ENCODE measurements at regions not wholly inside any gene's neighbourhood (a gene's known extent, or its start where the extent isn't known, plus 50 kb on each side); places are given as distances from the start of the nearest gene placed in this dataset.

GRCh38 chr20:36084897-36085613, 69.5 kb upstream of the EPB41L1 start:
- TF ChIP-seq ASH2L (IDR thresholded peaks at IDR 0.05; ENCODE audit: low read length) (no peak), FOSL1 (IDR thresholded peaks at IDR 0.05; ENCODE audit: insufficient read depth, low read depth, low read length) (no peak), CEBPB (IDR thresholded peaks at IDR 0.05; ENCODE audit: low read depth, low read length) (no peak), EZH2 (IDR thresholded peaks at IDR 0.05; ENCODE audit: low read depth, low read length, severe bottlenecking) (no peak), YY1 (IDR thresholded peaks at IDR 0.05; ENCODE audit: low read depth, low read length) (no peak), JUND (IDR thresholded peaks at IDR 0.05; ENCODE audit: low read length) (no peak)
- TF ChIP-seq, protein P1, sequence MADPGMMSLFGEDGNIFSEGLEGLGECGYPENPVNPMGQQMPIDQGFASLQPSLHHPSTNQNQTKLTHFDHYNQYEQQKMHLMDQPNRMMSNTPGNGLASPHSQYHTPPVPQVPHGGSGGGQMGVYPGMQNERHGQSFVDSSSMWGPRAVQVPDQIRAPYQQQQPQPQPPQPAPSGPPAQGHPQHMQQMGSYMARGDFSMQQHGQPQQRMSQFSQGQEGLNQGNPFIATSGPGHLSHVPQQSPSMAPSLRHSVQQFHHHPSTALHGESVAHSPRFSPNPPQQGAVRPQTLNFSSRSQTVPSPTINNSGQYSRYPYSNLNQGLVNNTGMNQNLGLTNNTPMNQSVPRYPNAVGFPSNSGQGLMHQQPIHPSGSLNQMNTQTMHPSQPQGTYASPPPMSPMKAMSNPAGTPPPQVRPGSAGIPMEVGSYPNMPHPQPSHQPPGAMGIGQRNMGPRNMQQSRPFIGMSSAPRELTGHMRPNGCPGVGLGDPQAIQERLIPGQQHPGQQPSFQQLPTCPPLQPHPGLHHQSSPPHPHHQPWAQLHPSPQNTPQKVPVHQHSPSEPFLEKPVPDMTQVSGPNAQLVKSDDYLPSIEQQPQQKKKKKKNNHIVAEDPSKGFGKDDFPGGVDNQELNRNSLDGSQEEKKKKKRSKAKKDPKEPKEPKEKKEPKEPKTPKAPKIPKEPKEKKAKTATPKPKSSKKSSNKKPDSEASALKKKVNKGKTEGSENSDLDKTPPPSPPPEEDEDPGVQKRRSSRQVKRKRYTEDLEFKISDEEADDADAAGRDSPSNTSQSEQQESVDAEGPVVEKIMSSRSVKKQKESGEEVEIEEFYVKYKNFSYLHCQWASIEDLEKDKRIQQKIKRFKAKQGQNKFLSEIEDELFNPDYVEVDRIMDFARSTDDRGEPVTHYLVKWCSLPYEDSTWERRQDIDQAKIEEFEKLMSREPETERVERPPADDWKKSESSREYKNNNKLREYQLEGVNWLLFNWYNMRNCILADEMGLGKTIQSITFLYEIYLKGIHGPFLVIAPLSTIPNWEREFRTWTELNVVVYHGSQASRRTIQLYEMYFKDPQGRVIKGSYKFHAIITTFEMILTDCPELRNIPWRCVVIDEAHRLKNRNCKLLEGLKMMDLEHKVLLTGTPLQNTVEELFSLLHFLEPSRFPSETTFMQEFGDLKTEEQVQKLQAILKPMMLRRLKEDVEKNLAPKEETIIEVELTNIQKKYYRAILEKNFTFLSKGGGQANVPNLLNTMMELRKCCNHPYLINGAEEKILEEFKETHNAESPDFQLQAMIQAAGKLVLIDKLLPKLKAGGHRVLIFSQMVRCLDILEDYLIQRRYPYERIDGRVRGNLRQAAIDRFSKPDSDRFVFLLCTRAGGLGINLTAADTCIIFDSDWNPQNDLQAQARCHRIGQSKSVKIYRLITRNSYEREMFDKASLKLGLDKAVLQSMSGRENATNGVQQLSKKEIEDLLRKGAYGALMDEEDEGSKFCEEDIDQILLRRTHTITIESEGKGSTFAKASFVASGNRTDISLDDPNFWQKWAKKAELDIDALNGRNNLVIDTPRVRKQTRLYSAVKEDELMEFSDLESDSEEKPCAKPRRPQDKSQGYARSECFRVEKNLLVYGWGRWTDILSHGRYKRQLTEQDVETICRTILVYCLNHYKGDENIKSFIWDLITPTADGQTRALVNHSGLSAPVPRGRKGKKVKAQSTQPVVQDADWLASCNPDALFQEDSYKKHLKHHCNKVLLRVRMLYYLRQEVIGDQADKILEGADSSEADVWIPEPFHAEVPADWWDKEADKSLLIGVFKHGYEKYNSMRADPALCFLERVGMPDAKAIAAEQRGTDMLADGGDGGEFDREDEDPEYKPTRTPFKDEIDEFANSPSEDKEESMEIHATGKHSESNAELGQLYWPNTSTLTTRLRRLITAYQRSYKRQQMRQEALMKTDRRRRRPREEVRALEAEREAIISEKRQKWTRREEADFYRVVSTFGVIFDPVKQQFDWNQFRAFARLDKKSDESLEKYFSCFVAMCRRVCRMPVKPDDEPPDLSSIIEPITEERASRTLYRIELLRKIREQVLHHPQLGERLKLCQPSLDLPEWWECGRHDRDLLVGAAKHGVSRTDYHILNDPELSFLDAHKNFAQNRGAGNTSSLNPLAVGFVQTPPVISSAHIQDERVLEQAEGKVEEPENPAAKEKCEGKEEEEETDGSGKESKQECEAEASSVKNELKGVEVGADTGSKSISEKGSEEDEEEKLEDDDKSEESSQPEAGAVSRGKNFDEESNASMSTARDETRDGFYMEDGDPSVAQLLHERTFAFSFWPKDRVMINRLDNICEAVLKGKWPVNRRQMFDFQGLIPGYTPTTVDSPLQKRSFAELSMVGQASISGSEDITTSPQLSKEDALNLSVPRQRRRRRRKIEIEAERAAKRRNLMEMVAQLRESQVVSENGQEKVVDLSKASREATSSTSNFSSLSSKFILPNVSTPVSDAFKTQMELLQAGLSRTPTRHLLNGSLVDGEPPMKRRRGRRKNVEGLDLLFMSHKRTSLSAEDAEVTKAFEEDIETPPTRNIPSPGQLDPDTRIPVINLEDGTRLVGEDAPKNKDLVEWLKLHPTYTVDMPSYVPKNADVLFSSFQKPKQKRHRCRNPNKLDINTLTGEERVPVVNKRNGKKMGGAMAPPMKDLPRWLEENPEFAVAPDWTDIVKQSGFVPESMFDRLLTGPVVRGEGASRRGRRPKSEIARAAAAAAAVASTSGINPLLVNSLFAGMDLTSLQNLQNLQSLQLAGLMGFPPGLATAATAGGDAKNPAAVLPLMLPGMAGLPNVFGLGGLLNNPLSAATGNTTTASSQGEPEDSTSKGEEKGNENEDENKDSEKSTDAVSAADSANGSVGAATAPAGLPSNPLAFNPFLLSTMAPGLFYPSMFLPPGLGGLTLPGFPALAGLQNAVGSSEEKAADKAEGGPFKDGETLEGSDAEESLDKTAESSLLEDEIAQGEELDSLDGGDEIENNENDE (IDR thresholded peaks at IDR 0.05; ENCODE audit: insufficient replicate concordance, low read length): no peak
- TF ChIP-seq, protein P2, sequence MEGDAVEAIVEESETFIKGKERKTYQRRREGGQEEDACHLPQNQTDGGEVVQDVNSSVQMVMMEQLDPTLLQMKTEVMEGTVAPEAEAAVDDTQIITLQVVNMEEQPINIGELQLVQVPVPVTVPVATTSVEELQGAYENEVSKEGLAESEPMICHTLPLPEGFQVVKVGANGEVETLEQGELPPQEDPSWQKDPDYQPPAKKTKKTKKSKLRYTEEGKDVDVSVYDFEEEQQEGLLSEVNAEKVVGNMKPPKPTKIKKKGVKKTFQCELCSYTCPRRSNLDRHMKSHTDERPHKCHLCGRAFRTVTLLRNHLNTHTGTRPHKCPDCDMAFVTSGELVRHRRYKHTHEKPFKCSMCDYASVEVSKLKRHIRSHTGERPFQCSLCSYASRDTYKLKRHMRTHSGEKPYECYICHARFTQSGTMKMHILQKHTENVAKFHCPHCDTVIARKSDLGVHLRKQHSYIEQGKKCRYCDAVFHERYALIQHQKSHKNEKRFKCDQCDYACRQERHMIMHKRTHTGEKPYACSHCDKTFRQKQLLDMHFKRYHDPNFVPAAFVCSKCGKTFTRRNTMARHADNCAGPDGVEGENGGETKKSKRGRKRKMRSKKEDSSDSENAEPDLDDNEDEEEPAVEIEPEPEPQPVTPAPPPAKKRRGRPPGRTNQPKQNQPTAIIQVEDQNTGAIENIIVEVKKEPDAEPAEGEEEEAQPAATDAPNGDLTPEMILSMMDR (IDR thresholded peaks at IDR 0.05; ENCODE audit: control extremely low read depth in 1 of 3, insufficient read depth in 1 of 3, low read depth in 1 of 3, low read length in 3 of 3): no peak
